Fibroblast of lung (primary cell): ENCODE measurements at regions not wholly inside any gene's neighbourhood (a gene's known extent, or its start where the extent isn't known, plus 50 kb on each side); places are given as distances from the start of the nearest gene placed in this dataset.

Source experiments
- DNase-seq, 2 donors: peaks; one replicate each; pipeline versions ENCODE4 v3.0.0 to v3.0.0-alpha.2; 2010; ENCODE audit warnings: low read depth in 2 of 2
- H2AFZ ChIP-seq: 2 replicates; pipeline ENCODE4 v1.5.1; 2012; ENCODE audit warnings: low read length, control low read depth, inconsistent platforms
- H3K27ac ChIP-seq: 2 replicates; pipeline ENCODE4 v1.5.1; 2011; ENCODE audit warnings: low read length, control low read depth; ENCODE audit not compliant: insufficient read depth
- H3K27me3 ChIP-seq: 2 replicates; pipeline ENCODE4 v1.5.1; 2011; ENCODE audit warnings: mild to moderate bottlenecking, low read length; ENCODE audit not compliant: control insufficient read depth, insufficient read depth
- H3K36me3 ChIP-seq: 2 replicates; pipeline ENCODE4 v1.5.1; 2011; ENCODE audit warnings: low read length; ENCODE audit not compliant: control insufficient read depth, insufficient read depth
- H3K4me1 ChIP-seq: 2 replicates; pipeline ENCODE4 v1.5.1; 2011; ENCODE audit warnings: low read length; ENCODE audit not compliant: control insufficient read depth, insufficient read depth; ENCODE audit errors: extremely low read depth
- H3K4me2 ChIP-seq: 2 replicates; pipeline ENCODE4 v1.5.1; 2011; ENCODE audit warnings: low read length, control low read depth; ENCODE audit not compliant: insufficient read depth; ENCODE audit errors: extremely low read depth
- H3K4me3 ChIP-seq, 4 experiments: fragments of 200-600 bp in 1 of 4; sonication (generic) in 1 of 4; replicated peaks in 1 of 4; 2 replicates each; pipeline ENCODE4 v1.5.1; 2011 to 2016; ENCODE audit warnings: low read length in 4 of 4, low read depth in 3 of 4, mild to moderate bottlenecking in 3 of 4, control low read depth in 2 of 4, inconsistent platforms in 1 of 4, mixed read lengths in 1 of 4; ENCODE audit not compliant: insufficient read depth in 1 of 4; ENCODE audit errors: control extremely low read depth in 1 of 4
- H3K79me2 ChIP-seq: 2 replicates; pipeline ENCODE4 v1.5.1; 2012; ENCODE audit warnings: mild to moderate bottlenecking, low read length, inconsistent platforms; ENCODE audit not compliant: control insufficient read depth, insufficient read depth
- H3K9ac ChIP-seq: 2 replicates; pipeline ENCODE4 v1.5.1; 2011; ENCODE audit warnings: mild to moderate bottlenecking, low read length, control low read depth; ENCODE audit not compliant: insufficient read depth
- H3K9me3 ChIP-seq: 2 replicates; pipeline ENCODE4 v1.5.1; 2012; ENCODE audit warnings: low read depth, low read length; ENCODE audit not compliant: control insufficient read depth, insufficient read depth
- H4K20me1 ChIP-seq: 2 replicates; pipeline ENCODE4 v1.5.1; 2011; ENCODE audit warnings: low read length; ENCODE audit not compliant: control insufficient read depth, insufficient read depth; ENCODE audit errors: extremely low read depth
- CTCF ChIP-seq, 2 donors: IDR thresholded peaks in 1 of 2; conservative IDR thresholded peaks in 1 of 2; 1 replicate in 1 of 2; 2 replicates in 1 of 2; pipeline ENCODE4 v1.5.1; 2011 to 2012; ENCODE audit warnings: low read length in 2 of 2, control low read depth in 1 of 2, inconsistent platforms in 1 of 2, low read depth in 1 of 2, mild to moderate bottlenecking in 1 of 2
- EZH2 ChIP-seq: IDR thresholded peaks from 2 replicates; pipeline ENCODE4 v1.5.1; 2012; ENCODE audit warnings: low read length, control low read depth, mild to moderate bottlenecking; ENCODE audit errors: missing control alignments

DNA sequence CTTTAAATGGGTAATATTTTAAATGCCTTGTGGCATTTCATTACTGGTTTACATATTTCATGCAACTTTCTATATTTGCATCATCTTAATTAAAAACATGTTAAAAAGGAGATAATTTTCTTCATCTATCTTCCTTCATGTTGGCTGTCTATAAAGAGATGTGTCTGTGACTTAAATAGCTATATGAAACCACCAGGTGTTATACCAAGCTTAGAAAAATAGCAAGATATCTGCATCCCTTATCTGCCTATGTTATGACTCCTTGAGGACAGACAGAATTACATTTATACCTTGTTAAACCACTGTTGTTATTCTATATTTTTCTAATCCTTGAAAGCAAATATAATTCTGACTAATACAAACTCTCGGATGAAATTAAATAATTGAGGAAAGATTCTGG lies 763.8 kb upstream of the GALNTL6 start:
- no peak for TF ChIP-seq EZH2
- no peak for TF ChIP-seq CTCF (conservative IDR thresholded peaks at IDR 0.05 in 1 of 2, IDR thresholded peaks at IDR 0.05 in 1 of 2; ENCODE audit: low read depth in 1 of 2, low read length in 2 of 2)
- Histone ChIP-seq H2AFZ (no peak overlapping the region), H3K4me1 (no peaks in the 10 kb centered on the region)

GRCh38 chr4:171042989-171043524 lies 770.1 kb upstream of the GALNTL6 start:
- TF ChIP-seq EZH2 (no peak), CTCF (conservative IDR thresholded peaks at IDR 0.05 in 1 of 2, IDR thresholded peaks at IDR 0.05 in 1 of 2; ENCODE audit: low read depth in 1 of 2, low read length in 2 of 2) (no peak)
- H3K9ac ChIP-seq, result no peak overlapping the region
- no peaks in the 10 kb centered on the region for H3K27me3 ChIP-seq
- no peaks in the 10 kb centered on the region for H3K79me2 ChIP-seq
- H3K27ac ChIP-seq, result no peak overlapping the region
- no peak overlapping the region for H3K4me2 ChIP-seq
- no peaks in the 10 kb centered on the region for H3K36me3 ChIP-seq
- no peaks in the 10 kb centered on the region for H4K20me1 ChIP-seq
- DNase-seq, result no peak
- no peaks in the 10 kb centered on the region for H3K4me1 ChIP-seq
- H3K9me3 ChIP-seq, result no peaks in the 10 kb centered on the region
- H3K4me3 ChIP-seq, result no peak overlapping the region
- no peak overlapping the region for H2AFZ ChIP-seq

More for the DNA sequence above, 763.8 kb upstream of the GALNTL6 start:
- H3K9me3 ChIP-seq, result no peaks in the 10 kb centered on the region
- no peaks in the 10 kb centered on the region for H3K27me3 ChIP-seq
- H3K4me2 ChIP-seq, result no peak overlapping the region
- no peaks in the 10 kb centered on the region for H4K20me1 ChIP-seq
- no peak overlapping the region for H3K27ac ChIP-seq
- no peak for DNase-seq
- no peak overlapping the region for H3K9ac ChIP-seq
- no peaks in the 10 kb centered on the region for H3K79me2 ChIP-seq
- H3K36me3 ChIP-seq, result no peaks in the 10 kb centered on the region
- H3K4me3 ChIP-seq, result no peak overlapping the region

DNA sequence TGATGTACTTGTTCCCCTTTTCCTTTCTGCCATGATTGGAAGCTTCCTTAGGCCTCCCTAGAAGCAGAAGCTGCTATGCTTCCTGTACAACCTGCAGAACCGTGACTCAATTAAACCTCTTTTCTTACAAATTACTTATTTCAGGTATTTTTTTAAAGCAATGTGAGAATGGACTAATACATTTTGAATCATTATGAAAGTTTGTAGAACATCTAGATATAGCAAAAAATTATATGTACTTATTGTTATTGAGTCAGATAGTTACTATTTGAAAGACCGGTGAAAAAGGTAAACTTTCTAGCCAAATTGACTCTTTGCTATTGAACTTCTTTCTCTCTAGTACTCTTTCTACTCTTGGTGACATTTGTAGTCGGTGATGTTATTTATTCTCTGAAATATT lies 777.3 kb upstream of the GALNTL6 start:
- Histone ChIP-seq H3K4me2 (no peak overlapping the region), H3K9me3 (no peaks in the 10 kb centered on the region), H3K36me3 (no peaks in the 10 kb centered on the region), H3K27ac (no peak overlapping the region), H4K20me1 (no peaks in the 10 kb centered on the region), H3K79me2 (no peaks in the 10 kb centered on the region), H3K4me3 (no peak overlapping the region), H3K9ac (no peak overlapping the region), H3K27me3 (no peaks in the 10 kb centered on the region), H3K4me1 (no peaks in the 10 kb centered on the region), H2AFZ (no peak overlapping the region)
- TF ChIP-seq CTCF (conservative IDR thresholded peaks at IDR 0.05 in 1 of 2, IDR thresholded peaks at IDR 0.05 in 1 of 2; ENCODE audit: low read depth in 1 of 2, low read length in 2 of 2) (no peak), EZH2 (no peak)
- no peak for DNase-seq
